HCT116 (cell line): ENCODE measurements at regions not wholly inside any gene's neighbourhood (a gene's known extent, or its start where the extent isn't known, plus 50 kb on each side); places are given as distances from the start of the nearest gene placed in this dataset.

Source experiments
- ATAC-seq: fragments of 200-7000 bp; cut with Tn5 transposase; 2 replicates; pipeline ENCODE4 v1.9.1; 2020; ENCODE audit warnings: mild to moderate bottlenecking, moderate library complexity
- BruUV-seq: library from RNA; stranded (reverse); fragments of 400-500 nt; replicated peaks from 2 replicates; lab custom pipeline; 2021; lab: Mats Ljungman, UMichigan
- CTCF ChIA-PET: fragments of 300-600 bp; sonication (Branson Sonifier 250); formaldehyde crosslinking; loops from one replicate; lab custom pipeline; 2021; ENCODE audit warnings: antibody characterized with exemption; lab: Charles Lee
- POLR2A ChIA-PET: fragments of 300-600, 350-600 bp; sonication (Branson Sonifier 250); formaldehyde crosslinking; loops from one replicate; lab custom pipeline; 2021; ENCODE audit warnings: antibody characterized with exemption; lab: Charles Lee
- RAD21 ChIA-PET, 2 experiments: fragments of 300-600 bp; sonication (Branson Sonifier 250); formaldehyde crosslinking; loops; one replicate each; lab custom pipeline; 2023; ENCODE audit warnings: low total read pairs in 2 of 2; ENCODE audit not compliant: uncharacterized antibody in 2 of 2, unreplicated experiment in 2 of 2, low non-redundant PET in 1 of 2; lab: Charles Lee
- DNase-seq: peaks from one replicate; pipeline ENCODE4 v3.0.0-alpha.2; 2010; ENCODE audit warnings: low read depth, low spot score
- H2AFZ ChIP-seq: fragments of 200-600 bp; shearing (Covaris generic), sonication (generic); 2 replicates; pipeline ENCODE4 v1.6.1; 2017; ENCODE audit warnings: low read depth, mixed run types, mixed read lengths, antibody characterized with exemption, low read length; ENCODE audit not compliant: poor library complexity, severe bottlenecking
- H3K27ac ChIP-seq: 2 replicates; pipeline ENCODE4 v1.5.1; 2012; ENCODE audit warnings: low read depth, low read length
- H3K27me3 ChIP-seq: fragments of 200-600 bp; sonication (generic); 2 replicates; pipeline ENCODE4 v1.6.1; 2016; ENCODE audit warnings: mixed run types, low read length, mixed read lengths; ENCODE audit not compliant: insufficient read depth
- H3K36me3 ChIP-seq, 2 experiments: fragments of 200-500 bp in 1 of 2; fragments of 200-600 bp in 1 of 2; sonication (Bioruptor generic) in 1 of 2; sonication (generic) in 1 of 2; 2 replicates each; pipeline versions ENCODE4 v1.5.1 to v1.6.1; 2014 to 2016; ENCODE audit warnings: low read length in 2 of 2, inconsistent platforms in 1 of 2, mixed read lengths in 1 of 2, mixed run types in 1 of 2; ENCODE audit not compliant: insufficient read depth in 2 of 2, control insufficient read depth in 1 of 2
- H3K4me1 ChIP-seq, 2 experiments: fragments of 200-600 bp in 1 of 2; sonication (generic) in 1 of 2; 2 replicates each; pipeline versions ENCODE4 v1.5.1 to v1.6.1; 2012 to 2017; ENCODE audit warnings: low read length in 2 of 2, inconsistent platforms in 1 of 2, mild to moderate bottlenecking in 1 of 2, mixed read lengths in 1 of 2, mixed run types in 1 of 2, moderate library complexity in 1 of 2; ENCODE audit not compliant: insufficient read depth in 2 of 2, control insufficient read depth in 1 of 2
- H3K4me2 ChIP-seq: fragments of 200-600 bp; sonication (generic); 2 replicates; pipeline ENCODE4 v1.6.1; 2017; ENCODE audit warnings: mixed run types, low read length, mixed read lengths
- H3K4me3 ChIP-seq, 2 experiments: fragments of 200-600 bp in 1 of 2; sonication (generic) in 1 of 2; replicated peaks in 1 of 2; 2 replicates each; pipeline ENCODE4 v1.5.1; 2011 to 2016; ENCODE audit warnings: low read length in 2 of 2, control low read depth in 1 of 2, low read depth in 1 of 2, mild to moderate bottlenecking in 1 of 2, mixed read lengths in 1 of 2, mixed run types in 1 of 2
- H3K79me2 ChIP-seq: fragments of 200-600 bp; sonication (generic); 2 replicates; pipeline ENCODE4 v1.6.1; 2017; ENCODE audit warnings: mild to moderate bottlenecking, mixed run types, low read length, moderate library complexity, mixed read lengths; ENCODE audit not compliant: insufficient read depth
- H3K9ac ChIP-seq: fragments of 200-600 bp; sonication (generic); 2 replicates; pipeline ENCODE4 v1.6.1; 2016; ENCODE audit warnings: low read length, mixed read lengths
- H3K9me2 ChIP-seq: fragments of 200-600 bp; sonication (generic), shearing (Covaris generic); 2 replicates; pipeline ENCODE4 v1.6.1; 2017; ENCODE audit warnings: mixed run types, mild to moderate bottlenecking, moderate library complexity; ENCODE audit not compliant: insufficient read depth
- H3K9me3 ChIP-seq, 2 experiments: fragments of 200-500 bp in 1 of 2; fragments of 200-600 bp in 1 of 2; sonication (Bioruptor generic) in 1 of 2; sonication (generic) in 1 of 2; 2 replicates each; pipeline ENCODE4 v1.6.1; 2014 to 2017; ENCODE audit warnings: low read length in 2 of 2, mixed read lengths in 2 of 2, inconsistent platforms in 1 of 2, low read depth in 1 of 2, mild to moderate bottlenecking in 1 of 2, mixed run types in 1 of 2, moderate library complexity in 1 of 2; ENCODE audit not compliant: control insufficient read depth in 1 of 2, insufficient read depth in 1 of 2
- H4K20me1 ChIP-seq: fragments of 200-600 bp; sonication (generic), shearing (Covaris generic); 2 replicates; pipeline ENCODE4 v1.6.1; 2017; ENCODE audit warnings: mixed run types, mild to moderate bottlenecking, moderate library complexity; ENCODE audit not compliant: insufficient read depth
- ATF3 ChIP-seq: IDR thresholded peaks from 2 replicates; pipeline ENCODE4 v1.6.1; 2012
- CBX3 ChIP-seq: IDR thresholded peaks from 2 replicates; pipeline ENCODE4 v1.6.1; 2012; ENCODE audit warnings: low read depth
- CTCF ChIP-seq, 3 experiments: fragments of 200-600 bp in 1 of 3; sonication (generic) in 1 of 3; IDR thresholded peaks in 2 of 3; conservative IDR thresholded peaks in 1 of 3; 2 replicates each; pipeline ENCODE4 v1.5.1; 2012 to 2017; ENCODE audit warnings: low read depth in 2 of 3, low read length in 2 of 3, antibody characterized with exemption in 1 of 3, borderline replicate concordance in 1 of 3, control low read depth in 1 of 3, mild to moderate bottlenecking in 1 of 3, mixed read lengths in 1 of 3, mixed run types in 1 of 3, moderate library complexity in 1 of 3; ENCODE audit not compliant: insufficient read depth in 1 of 3
- EGR1 ChIP-seq: IDR thresholded peaks from 2 replicates; pipeline ENCODE4 v1.6.1; 2012; ENCODE audit warnings: low read depth
- ELF1 ChIP-seq: IDR thresholded peaks from 2 replicates; pipeline ENCODE4 v1.6.1; 2012; ENCODE audit warnings: low read depth, borderline replicate concordance
- EZH2 ChIP-seq: fragments of 200-600 bp; sonication (generic); IDR thresholded peaks from 2 replicates; pipeline ENCODE4 v1.6.1; 2017; ENCODE audit warnings: antibody characterized with exemption, mixed run types
- EZH2phosphoT487 ChIP-seq: fragments of 200-600 bp; IDR thresholded peaks from 2 replicates; pipeline ENCODE4 v1.6.1; 2018; ENCODE audit warnings: antibody characterized with exemption, borderline replicate concordance
- FOSL1 ChIP-seq: IDR thresholded peaks from 2 replicates; pipeline ENCODE4 v1.6.1; 2012; ENCODE audit warnings: low read depth
- JUND ChIP-seq: IDR thresholded peaks from 2 replicates; pipeline ENCODE4 v1.6.1; 2012
- SIN3A ChIP-seq: IDR thresholded peaks from 2 replicates; pipeline ENCODE4 v1.6.1; 2012; ENCODE audit warnings: low read depth
- SP1 ChIP-seq: IDR thresholded peaks from 2 replicates; pipeline ENCODE4 v1.6.1; 2012; ENCODE audit warnings: low read depth
- SRF ChIP-seq: IDR thresholded peaks from 2 replicates; pipeline ENCODE4 v1.6.1; 2012; ENCODE audit warnings: low read depth
- TCF7L2 ChIP-seq: IDR thresholded peaks from 2 replicates; pipeline ENCODE4 v1.7.0; 2011; ENCODE audit warnings: borderline replicate concordance, inconsistent platforms; ENCODE audit not compliant: insufficient read depth, insufficient read length; ENCODE audit errors: extremely low read depth
- ZBTB33 ChIP-seq: IDR thresholded peaks from 2 replicates; pipeline ENCODE4 v1.6.1; 2011; ENCODE audit warnings: mild to moderate bottlenecking, low read length, moderate library complexity; ENCODE audit not compliant: insufficient replicate concordance; ENCODE audit errors: extremely low read depth
- ZFX ChIP-seq: fragments of 450-650 bp; IDR thresholded peaks from 2 replicates; pipeline ENCODE4 v1.6.1; 2017
- intact Hi-C: fragments of 100-400 bp; cut with micrococcal nuclease; formaldehyde crosslinking; loops from 2 replicates; pipeline ENCODE4 v1.10.0; 2022

GRCh38 chr3:118262800-118263402 is 771.7 kb downstream of the IGSF11 start (continued):
- TF ChIP-seq CTCF (IDR thresholded peaks at IDR 0.05 in 2 of 3, conservative IDR thresholded peaks at IDR 0.05 in 1 of 3; ENCODE audit: borderline replicate concordance in 1 of 3, insufficient read depth in 1 of 3, low read depth in 2 of 3, low read length in 2 of 3), result no peak
- TF ChIP-seq ZFX, result no peak
- no peak for TF ChIP-seq EZH2phosphoT487
- TF ChIP-seq CBX3, result no peak
- TF ChIP-seq ATF3, result no peak
- TF ChIP-seq ZBTB33, result no peak
- no peak for TF ChIP-seq EZH2
- TF ChIP-seq SIN3A, result no peak
- TF ChIP-seq TCF7L2, result no peak
- TF ChIP-seq JUND, result no peak

- no peaks in the 10 kb centered on the region for H3K27me3 ChIP-seq
- ChIA-PET POLR2A (no interaction called here), RAD21 (no interaction called here)
- H3K27ac ChIP-seq, result no peak overlapping the region
- H3K9me2 ChIP-seq, result no peaks in the 10 kb centered on the region
- intact Hi-C loops, result no loop called here
- DNase-seq (no peak), ATAC-seq (no peak)
- no peaks in the 10 kb centered on the region for H3K36me3 ChIP-seq
- BruUV-seq, result no TSS peak
- no peaks in the 10 kb centered on the region for H3K4me1 ChIP-seq
- no peaks in the 10 kb centered on the region for H4K20me1 ChIP-seq
- H2AFZ ChIP-seq, result no peak overlapping the region
- no peaks in the 10 kb centered on the region for H3K79me2 ChIP-seq
- no peak overlapping the region for H3K4me3 ChIP-seq
- no peak overlapping the region for H3K4me2 ChIP-seq
- no peak for TF ChIP-seq FOSL1
- TF ChIP-seq SP1, result no peak
- no peak for TF ChIP-seq SRF
- TF ChIP-seq ELF1, result no peak
- TF ChIP-seq ZBTB33, result no peak
- no peak for TF ChIP-seq JUND
- TF ChIP-seq EGR1, result no peak
- TF ChIP-seq, all 23 proteins: peak for 0
- CTCF ChIA-PET, result no interaction called here
- H3K9ac ChIP-seq, result no peak overlapping the region
- H3K9me3 ChIP-seq, result no peaks in the 10 kb centered on the region
Observed at GRCh38 chr3:118267588-118267987, 767.1 kb downstream of the IGSF11 start.
